GM12878 (cell line): ENCODE measurements at regions not wholly inside any gene's neighbourhood (a gene's known extent, or its start where the extent isn't known, plus 50 kb on each side); places are given as distances from the start of the nearest gene placed in this dataset.

ENCODE experiments used
- ATAC-seq: fragments of 200-7000 bp; cut with Tn5 transposase; 3 replicates; pipeline ENCODE4 v1.9.1; 2020; ENCODE audit warnings: mild to moderate bottlenecking, moderate library complexity
- BruUV-seq: library from RNA; stranded (reverse); fragments of 400-500 nt; replicated peaks from 2 replicates; lab custom pipeline; 2021; lab: Mats Ljungman, UMichigan
- CTCF ChIA-PET: fragments of 300-600 bp; sonication (Branson Sonifier 250); formaldehyde crosslinking; extraction: SDS; loops from one replicate; lab custom pipeline; 2021; ENCODE audit warnings: inconsistent platforms; lab: Yijun Ruan, JAX
- POLR2A ChIA-PET: fragments of 350-600 bp; formaldehyde crosslinking; extraction: SDS; loops from one replicate; lab custom pipeline; 2021; ENCODE audit warnings: inconsistent platforms; lab: Charles Lee
- RAD21 ChIA-PET: fragments of 300-600 bp; sonication (Branson Sonifier 250); formaldehyde crosslinking; loops from one replicate; lab custom pipeline; 2023; ENCODE audit warnings: antibody characterized with exemption; ENCODE audit not compliant: unreplicated experiment; lab: Charles Lee
- SMC1A ChIA-PET: fragments of 300-600 bp; sonication (Branson Sonifier 250); formaldehyde crosslinking; loops from one replicate; lab custom pipeline; 2023; ENCODE audit not compliant: unreplicated experiment, uncharacterized antibody; lab: Charles Lee
- DNase-seq: peaks from one replicate; pipeline ENCODE4 v3.0.0-alpha.2; 2011; ENCODE audit warnings: low read depth, low spot score
- FAIRE-seq: peaks from 3 replicates; lab custom pipeline; 2011; peaks lifted over from hg19 to GRCh38; lab: Jason Lieb, UNC
- H2AFZ ChIP-seq: 2 replicates; pipeline ENCODE4 v1.6.0; 2011; ENCODE audit warnings: low read depth, low read length, control low read depth; ENCODE audit not compliant: control insufficient read depth
- H3K27ac ChIP-seq: 2 replicates; pipeline ENCODE4 v1.5.1; 2011; ENCODE audit warnings: control low read depth; ENCODE audit not compliant: control insufficient read depth, insufficient read depth
- H3K27me3 ChIP-seq, 2 experiments: replicated peaks in 1 of 2; 2 replicates each; pipeline versions ENCODE4 v1.6.0 to v1.6.1; 2011; ENCODE audit warnings: low read length in 1 of 2; ENCODE audit not compliant: control insufficient read depth in 2 of 2, insufficient read depth in 2 of 2
- H3K36me3 ChIP-seq, 2 experiments: 2 replicates each; pipeline ENCODE4 v1.5.1; 2011; ENCODE audit warnings: low read length in 1 of 2; ENCODE audit not compliant: control insufficient read depth in 2 of 2, insufficient read depth in 2 of 2
- H3K4me1 ChIP-seq: 2 replicates; pipeline ENCODE4 v1.6.1; 2011; ENCODE audit warnings: mild to moderate bottlenecking, low read length, moderate library complexity, mixed read lengths; ENCODE audit not compliant: control insufficient read depth, insufficient read depth
- H3K4me2 ChIP-seq: 2 replicates; pipeline ENCODE4 v1.6.0; 2011; ENCODE audit warnings: control low read depth; ENCODE audit not compliant: control insufficient read depth, insufficient read depth
- H3K4me3 ChIP-seq: fragments of 200-600 bp; sonication (generic); 2 replicates; pipeline ENCODE4 v1.5.1; 2016
- H3K79me2 ChIP-seq: 2 replicates; pipeline ENCODE4 v1.6.0; 2011; ENCODE audit warnings: low read length; ENCODE audit not compliant: control insufficient read depth, insufficient read depth
- H3K9ac ChIP-seq: 2 replicates; pipeline ENCODE4 v1.8.0; 2011; ENCODE audit warnings: low read length, control low read depth, mixed read lengths; ENCODE audit not compliant: control insufficient read depth, insufficient read depth
- H3K9me3 ChIP-seq: replicated peaks from 3 replicates; pipeline ENCODE4 v1.5.1; 2011; ENCODE audit warnings: mild to moderate bottlenecking, low read length; ENCODE audit not compliant: control insufficient read depth, insufficient read depth
- H4K20me1 ChIP-seq: 2 replicates; pipeline ENCODE4 v1.6.0; 2011; ENCODE audit not compliant: control insufficient read depth, insufficient read depth
- ATF2 ChIP-seq: IDR thresholded peaks from 2 replicates; pipeline ENCODE4 v1.6.1; 2012; ENCODE audit warnings: low read length, inconsistent platforms
- CREB1 ChIP-seq: IDR thresholded peaks from 2 replicates; pipeline ENCODE4 v1.6.1; 2012; ENCODE audit warnings: low read depth, mild to moderate bottlenecking, inconsistent platforms
- ELK1 ChIP-seq: IDR thresholded peaks from 2 replicates; pipeline ENCODE4 v1.6.1; 2012; ENCODE audit warnings: low read depth, low read length, improper control_type of control experiment
- HSF1 ChIP-seq: fragments of 150-350 bp; IDR thresholded peaks from 2 replicates; pipeline ENCODE4 v1.6.1; 2014; ENCODE audit warnings: mild to moderate bottlenecking, low read depth, low read length
- PML ChIP-seq: IDR thresholded peaks from 2 replicates; pipeline ENCODE4 v1.6.1; 2012; ENCODE audit warnings: low read length, inconsistent platforms
- POLR2A ChIP-seq: IDR thresholded peaks from 2 replicates; pipeline ENCODE4 v1.6.1; 2011; ENCODE audit warnings: low read depth, mild to moderate bottlenecking, low read length
- SIN3A ChIP-seq: IDR thresholded peaks from 2 replicates; pipeline ENCODE4 v1.6.1; 2012; ENCODE audit warnings: low read depth, low read length, improper control_type of control experiment
- SMAD1 ChIP-seq: fragments of 450-650 bp; IDR thresholded peaks from 2 replicates; pipeline ENCODE4 v1.6.1; 2018; ENCODE audit warnings: mild to moderate bottlenecking, low read depth; ENCODE audit not compliant: partially characterized antibody
- SREBF2 ChIP-seq: IDR thresholded peaks from 2 replicates; pipeline ENCODE4 v1.6.1; 2012; ENCODE audit warnings: mild to moderate bottlenecking, low read length
- ZBTB11 ChIP-seq: fragments of 450-650 bp; formaldehyde crosslinking; IDR thresholded peaks from 2 replicates; pipeline ENCODE4 v1.5.0; 2022; ENCODE audit warnings: mild to moderate bottlenecking, missing genetic modification characterization
- ZNF592 ChIP-seq: fragments of 450-650 bp; IDR thresholded peaks from 2 replicates; pipeline ENCODE4 v1.6.1; 2017; ENCODE audit warnings: mild to moderate bottlenecking, moderate library complexity
- WGBS: methylation state at CpG from one replicate; pipeline ENCODE4 v1.1.6; 2016; ENCODE audit warnings: low lambda C conversion rate; ENCODE audit not compliant: insufficient replicate concordance, insufficient coverage; ENCODE audit errors: missing lambda C conversion rate; 5-methylcytosine and 5-hydroxymethylcytosine counted together
- in situ Hi-C: fragments of 300-500 bp; cut with MboI; formaldehyde crosslinking; loops from 9 replicates; pipeline ENCODE4 v1.14.3; 2018; ENCODE audit warnings: mixed read lengths
- intact Hi-C: fragments of 100-400 bp; cut with micrococcal nuclease; formaldehyde crosslinking; loops from one replicate; pipeline ENCODE4 v1.14.2; 2022; ENCODE audit not compliant: unreplicated experiment

- TF ChIP-seq ZBTB11 (CRISPR knock-in tag), result no peak
- TF ChIP-seq SIN3A, result no peak
- TF ChIP-seq ZNF592, result no peak
Observed at GRCh38 chrX:99613041-99613440, 797.0 kb downstream of the PCDH19 start (continued).

GRCh38 chrX:99603091-99603814 is 806.8 kb downstream of the PCDH19 start:
- DNase-seq (no peak), FAIRE-seq (no peak), ATAC-seq (no peak)
- Histone ChIP-seq H2AFZ (no peak overlapping the region), H3K9ac (no peak overlapping the region), H3K79me2 (no peaks in the 10 kb centered on the region), H4K20me1 (no peaks in the 10 kb centered on the region), H3K9me3 (no peaks in the 10 kb centered on the region), H3K36me3 (no peaks in the 10 kb centered on the region), H3K27ac (no peak overlapping the region), H3K4me2 (no peak overlapping the region), H3K4me1 (no peaks in the 10 kb centered on the region), H3K4me3 (no peak overlapping the region), H3K27me3 (no peaks in the 10 kb centered on the region)
- 0% methylated on average over 2 of the region's 3 CpGs for whole genome bisulfite sequencing
- CTCF ChIA-PET, result no interaction called here
- BruUV-seq, result no TSS peak
- in situ Hi-C loops, result no loop called here
- SMC1A ChIA-PET, result no interaction called here
- RAD21 ChIA-PET, result no interaction called here
- POLR2A ChIA-PET, result no interaction called here
- intact Hi-C loops, result no loop called here
- TF ChIP-seq SREBF2 (no peak), ELK1 (no peak), HSF1 (no peak), POLR2A (no peak), SMAD1 (no peak), ATF2 (no peak), PML (no peak), CREB1 (no peak)
